Brain microvascular endothelial cell (primary cell): ENCODE measurements at regions not wholly inside any gene's neighbourhood (a gene's known extent, or its start where the extent isn't known, plus 50 kb on each side); places are given as distances from the start of the nearest gene placed in this dataset.

Experiments used
- DNase-seq: peaks from one replicate; pipeline ENCODE4 v3.0.0-alpha.2; 2020
- H3K27ac ChIP-seq: fragments of 250-450 bp; sonication (Bioruptor Pico); 2 replicates; pipeline ENCODE4 v1.5.1; 2020; ENCODE audit warnings: mild to moderate bottlenecking, moderate library complexity
- H3K27me3 ChIP-seq: fragments of 250-450 bp; sonication (Bioruptor Pico); replicated peaks from 2 replicates; pipeline ENCODE4 v1.5.1; 2020; ENCODE audit warnings: mild to moderate bottlenecking
- H3K36me3 ChIP-seq: fragments of 250-450 bp; sonication (Bioruptor Pico); replicated peaks from 2 replicates; pipeline ENCODE4 v1.5.1; 2020; ENCODE audit warnings: mild to moderate bottlenecking
- H3K4me3 ChIP-seq: 2 replicates; pipeline ENCODE4 v1.5.1; 2011; ENCODE audit warnings: low read depth, mild to moderate bottlenecking, control low read depth, low read length, moderate library complexity
- in situ Hi-C: cut with HindIII; loops from 2 replicates; pipeline ENCODE4 v1.10.0; 2017; ENCODE audit warnings: low sequenced_read_pairs, low pct_ligation_motif_present
- TF ChIP-seq, protein P1 (sequence below): IDR thresholded peaks from 2 replicates; pipeline ENCODE4 v1.5.1; 2011; ENCODE audit warnings: low read depth, mild to moderate bottlenecking, moderate library complexity, low read length, control low read depth, inconsistent platforms; ENCODE audit errors: missing control alignments

DNA sequence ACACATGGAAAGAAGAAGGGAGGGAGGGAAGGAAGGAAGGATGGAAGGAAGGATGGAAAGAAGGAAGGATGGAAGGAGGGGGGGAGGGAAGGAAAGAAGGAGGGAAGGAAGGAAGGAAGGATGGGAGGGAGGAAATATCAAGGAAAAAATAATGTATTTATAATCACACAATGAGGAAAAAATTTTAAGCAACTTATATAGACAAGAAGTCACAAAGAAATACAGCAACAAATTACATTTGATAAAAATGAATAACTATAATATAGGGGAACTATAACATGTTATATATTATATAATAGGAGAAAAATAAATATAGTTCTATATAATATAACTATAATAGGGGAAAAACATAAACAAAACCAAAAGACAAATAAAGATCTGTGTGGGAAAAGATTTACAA is 441.8 kb downstream of the LRATD1 start:
- Histone ChIP-seq H3K27ac (no peak overlapping the region), H3K27me3 (no peaks in the 10 kb centered on the region), H3K36me3 (no peaks in the 10 kb centered on the region), H3K4me3 (no peak overlapping the region)
- in situ Hi-C loops = no loop called here
- DNase-seq = no peak
- TF ChIP-seq, protein P1, sequence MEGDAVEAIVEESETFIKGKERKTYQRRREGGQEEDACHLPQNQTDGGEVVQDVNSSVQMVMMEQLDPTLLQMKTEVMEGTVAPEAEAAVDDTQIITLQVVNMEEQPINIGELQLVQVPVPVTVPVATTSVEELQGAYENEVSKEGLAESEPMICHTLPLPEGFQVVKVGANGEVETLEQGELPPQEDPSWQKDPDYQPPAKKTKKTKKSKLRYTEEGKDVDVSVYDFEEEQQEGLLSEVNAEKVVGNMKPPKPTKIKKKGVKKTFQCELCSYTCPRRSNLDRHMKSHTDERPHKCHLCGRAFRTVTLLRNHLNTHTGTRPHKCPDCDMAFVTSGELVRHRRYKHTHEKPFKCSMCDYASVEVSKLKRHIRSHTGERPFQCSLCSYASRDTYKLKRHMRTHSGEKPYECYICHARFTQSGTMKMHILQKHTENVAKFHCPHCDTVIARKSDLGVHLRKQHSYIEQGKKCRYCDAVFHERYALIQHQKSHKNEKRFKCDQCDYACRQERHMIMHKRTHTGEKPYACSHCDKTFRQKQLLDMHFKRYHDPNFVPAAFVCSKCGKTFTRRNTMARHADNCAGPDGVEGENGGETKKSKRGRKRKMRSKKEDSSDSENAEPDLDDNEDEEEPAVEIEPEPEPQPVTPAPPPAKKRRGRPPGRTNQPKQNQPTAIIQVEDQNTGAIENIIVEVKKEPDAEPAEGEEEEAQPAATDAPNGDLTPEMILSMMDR = no peak

DNA sequence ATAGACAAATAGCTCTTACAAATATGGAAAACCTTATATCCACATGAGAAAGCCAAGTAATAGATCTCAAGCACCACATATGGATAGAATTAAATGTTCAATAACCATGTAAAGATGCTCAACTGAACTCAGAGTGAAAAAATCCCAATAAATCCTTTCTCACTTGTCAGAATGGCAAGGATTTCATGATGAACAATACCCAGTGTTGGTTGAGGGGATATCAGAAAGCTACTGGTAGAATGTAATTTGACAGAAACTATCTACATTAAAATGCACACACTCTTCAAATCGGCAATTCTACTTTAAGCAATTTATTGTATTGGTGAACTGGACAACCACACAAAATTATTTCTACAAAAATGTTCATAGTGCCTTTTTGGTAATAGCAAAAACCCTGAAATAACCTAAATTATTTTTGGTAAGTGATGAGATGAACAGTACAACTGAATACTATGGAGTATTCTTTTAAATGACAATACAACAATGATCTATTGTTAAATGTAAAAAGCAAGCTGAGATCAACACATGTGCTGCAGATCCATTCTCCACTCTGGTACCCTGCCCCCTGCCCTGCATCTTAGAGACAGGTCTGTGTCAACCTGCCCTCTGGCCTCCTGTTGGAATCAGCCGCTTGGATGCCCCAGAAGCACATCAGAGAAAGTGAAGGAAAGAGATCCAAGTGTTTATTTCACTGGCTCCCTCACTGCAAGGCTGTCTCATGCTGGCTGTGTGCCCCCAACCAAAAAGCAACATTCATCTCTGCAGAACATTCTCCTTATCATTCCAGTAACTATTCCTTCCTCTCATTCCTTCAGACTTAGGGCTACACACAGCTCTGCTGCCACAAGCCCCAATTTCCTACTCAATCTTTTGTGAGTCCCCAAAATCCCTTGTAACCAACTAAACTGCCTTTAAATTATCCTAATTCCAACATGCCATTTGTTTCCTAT is 442.5 kb downstream of the LRATD1 start:
- no peaks in the 10 kb centered on the region for H3K36me3 ChIP-seq
- H3K4me3 ChIP-seq = no peak overlapping the region
- no peak for DNase-seq
- in situ Hi-C loops = no loop called here
- no peak overlapping the region for H3K27ac ChIP-seq
- H3K27me3 ChIP-seq = no peaks in the 10 kb centered on the region
- TF ChIP-seq, protein P1 = no peak

DNA sequence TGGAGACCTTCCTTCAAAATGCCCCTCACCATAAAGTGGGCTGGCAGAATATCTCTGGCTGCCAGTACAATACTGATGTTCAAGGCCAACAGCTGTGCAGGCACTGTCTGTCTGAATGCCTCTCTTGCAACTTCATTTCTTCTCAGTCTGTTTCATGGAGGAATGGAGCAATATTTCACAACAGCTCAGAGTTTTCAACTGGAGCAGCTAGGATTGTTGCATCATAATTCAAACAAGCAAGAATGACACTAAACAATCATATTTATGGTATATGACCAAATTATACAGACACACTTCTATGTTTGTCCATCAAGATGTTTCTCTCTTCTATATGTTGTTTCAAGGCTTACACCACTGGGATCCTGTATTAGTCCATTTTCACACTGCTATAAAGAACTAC is 444.2 kb downstream of the LRATD1 start:
- in situ Hi-C loops = no loop called here
- Histone ChIP-seq H3K27me3 (no peaks in the 10 kb centered on the region), H3K36me3 (no peaks in the 10 kb centered on the region), H3K4me3 (no peak overlapping the region), H3K27ac (no peak overlapping the region)
- TF ChIP-seq, protein P1 = no peak
- no peak for DNase-seq

DNA sequence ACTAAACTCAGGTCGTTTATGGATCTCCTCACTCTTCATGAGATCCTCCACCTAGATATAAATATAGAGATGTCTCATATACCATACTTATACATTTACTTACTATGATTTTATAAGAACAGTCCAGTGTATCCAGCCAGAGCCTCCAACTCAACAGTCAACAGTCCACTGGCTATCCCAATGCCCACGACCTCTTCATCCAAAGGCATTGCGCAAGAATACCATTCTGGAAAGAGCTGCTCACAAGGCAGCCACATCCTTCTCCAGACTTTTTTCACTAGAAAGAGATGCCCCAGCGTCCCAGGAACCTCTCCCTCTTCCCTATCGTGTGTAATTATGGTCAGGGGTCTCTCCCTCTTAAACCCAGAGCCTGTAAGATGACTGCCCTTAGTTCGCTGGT is 448.8 kb downstream of the LRATD1 start:
- Histone ChIP-seq H3K36me3 (no peaks in the 10 kb centered on the region), H3K27ac (no peak overlapping the region), H3K4me3 (no peak overlapping the region), H3K27me3 (no peaks in the 10 kb centered on the region)
- TF ChIP-seq, protein P1 = no peak
- no peak for DNase-seq
- in situ Hi-C loops = no loop called here

DNA sequence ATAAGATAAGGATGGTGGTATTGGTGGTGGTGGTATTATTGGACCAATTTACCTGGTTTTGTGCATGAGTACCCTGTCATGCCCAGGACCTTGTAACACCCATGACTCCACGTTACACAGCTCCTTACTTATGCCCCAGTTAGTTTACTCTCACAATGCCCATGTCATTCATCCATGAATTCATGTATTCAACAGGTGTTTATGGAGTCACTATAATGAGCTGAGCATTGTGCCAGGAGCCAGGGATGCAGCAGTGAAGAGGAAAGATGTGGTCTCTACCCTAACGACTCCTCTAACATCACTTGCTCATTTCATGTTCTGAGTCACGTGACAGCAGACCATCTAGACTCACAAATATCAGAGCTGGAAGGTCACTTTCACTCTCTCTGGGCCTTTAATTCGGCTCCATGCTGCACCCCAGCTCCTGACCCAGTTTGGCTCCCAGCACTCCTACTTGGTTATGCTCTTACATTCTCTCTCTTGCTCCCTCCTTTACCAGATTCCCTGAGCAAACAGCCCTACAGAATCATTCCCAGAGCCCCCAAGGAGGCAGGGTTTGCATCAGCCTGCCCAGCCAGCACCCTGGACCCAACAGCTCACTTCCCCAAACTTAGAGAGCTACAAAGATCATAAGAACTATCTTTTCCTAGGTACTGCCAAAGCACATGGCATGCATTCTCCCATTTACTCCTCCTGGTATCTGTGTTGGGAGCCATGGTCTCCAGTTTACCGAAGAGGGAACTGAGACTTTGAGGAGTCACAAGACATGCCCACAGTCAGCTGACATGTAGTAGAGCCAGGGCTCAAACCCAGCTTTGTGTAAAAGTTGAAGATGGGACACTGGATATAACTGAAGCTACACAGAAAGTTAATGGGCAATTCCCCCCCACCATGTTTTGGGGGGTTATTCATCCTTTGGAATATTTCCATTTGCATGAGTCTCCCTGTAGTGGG is 449.9 kb downstream of the LRATD1 start:
- Histone ChIP-seq H3K27me3 (no peaks in the 10 kb centered on the region), H3K27ac (no peak overlapping the region), H3K4me3 (no peak overlapping the region), H3K36me3 (no peaks in the 10 kb centered on the region)
- no peak for DNase-seq
- in situ Hi-C loops = no loop called here
- TF ChIP-seq, protein P1 = no peak
